ENCODE measurements at regions not wholly inside any gene's neighbourhood (a gene's known extent, or its start where the extent isn't known, plus 50 kb on each side); places are given as distances from the start of the nearest gene placed in this dataset.

DNA sequence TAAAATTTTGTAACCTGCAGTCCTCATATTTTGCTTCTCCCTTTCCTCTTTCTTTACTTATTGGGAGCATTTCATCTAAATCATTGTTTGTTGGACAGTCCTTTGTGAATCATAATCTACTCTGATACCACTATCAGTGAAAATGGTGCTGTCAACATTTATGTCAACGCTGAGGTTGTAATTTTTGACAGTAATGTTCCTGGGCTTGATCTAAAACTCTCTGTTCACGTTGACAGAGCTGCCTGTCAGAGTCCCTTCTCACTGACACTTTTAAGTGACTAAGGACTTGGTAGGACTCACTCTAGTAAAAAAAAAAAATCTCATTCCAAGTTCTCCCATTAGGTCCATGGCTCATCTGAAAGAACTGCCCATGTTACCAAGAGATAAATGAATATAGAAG is 1640.8 kb upstream of the PIK3C3 start:
- Histone ChIP-seq H3K4me2 (ENCODE audit: insufficient read depth, low read length, poor library complexity, severe bottlenecking) (no peak overlapping the region), H3K27ac (replicated peaks; ENCODE audit: low read length) (no peak overlapping the region), H3K36me3 (replicated peaks in 1 of 2; ENCODE audit: control insufficient read depth in 2 of 2, insufficient read depth in 2 of 2, low read length in 2 of 2) (no peaks in the 10 kb centered on the region), H3K4ac (ENCODE audit: low read length) (no peak overlapping the region), H4K8ac (ENCODE audit: low read depth, low read length) (no peak overlapping the region), H2BK120ac (ENCODE audit: low read depth, low read length) (no peak overlapping the region), H3K9me3 (replicated peaks in 1 of 2; ENCODE audit: control insufficient read depth in 2 of 2, insufficient read depth in 1 of 2, low read depth in 1 of 2, low read length in 2 of 2) (no peaks in the 10 kb centered on the region), H3K9ac (ENCODE audit: low read depth, low read length, poor library complexity) (no peak overlapping the region), H2AFZ (ENCODE audit: low read length) (no peak overlapping the region), H2BK12ac (ENCODE audit: low read length) (no peak overlapping the region), H2AK5ac (ENCODE audit: low read depth, low read length) (no peak overlapping the region), H2BK5ac (ENCODE audit: low read length) (no peak overlapping the region), H4K91ac (ENCODE audit: low read depth, low read length, poor library complexity) (no peak overlapping the region), H3K18ac (ENCODE audit: low read length) (no peak overlapping the region), H3K79me1 (ENCODE audit: low read depth, low read length) (no peaks in the 10 kb centered on the region), H2BK15ac (ENCODE audit: low read length) (no peak overlapping the region), H3K23ac (ENCODE audit: low read depth, low read length, poor library complexity) (no peak overlapping the region), H3K14ac (ENCODE audit: low read length) (no peak overlapping the region), H3K4me3 (ENCODE audit: low read length in 2 of 2) (no peak overlapping the region), H3K27me3 (ENCODE audit: control insufficient read depth in 3 of 3, insufficient read depth in 3 of 3, low read depth in 1 of 3, low read length in 3 of 3) (no peaks in the 10 kb centered on the region), H3K4me1 (ENCODE audit: control insufficient read depth in 2 of 2, insufficient read depth in 1 of 2, low read depth in 1 of 2, low read length in 2 of 2) (no peaks in the 10 kb centered on the region)
- no peak for DNase-seq (ENCODE audit: low spot score)
- WGBS, 2 donors (ENCODE audit: extremely low coverage in 2 of 2, insufficient read length in 2 of 2, insufficient replicate concordance in 1 of 2) = no CpG with 5 or more reads among the region's 2 CpGs

- H4K91ac ChIP-seq (ENCODE audit: low read depth, low read length, poor library complexity) = no peak overlapping the region
- no peaks in the 10 kb centered on the region for H3K36me3 ChIP-seq (replicated peaks in 1 of 2; ENCODE audit: control insufficient read depth in 2 of 2, insufficient read depth in 2 of 2, low read length in 2 of 2)
- DNase-seq (ENCODE audit: low spot score) = no peak
- no peak overlapping the region for H4K8ac ChIP-seq (ENCODE audit: low read depth, low read length)
- no peak overlapping the region for H2AK5ac ChIP-seq (ENCODE audit: low read depth, low read length)
- H2BK12ac ChIP-seq (ENCODE audit: low read length) = no peak overlapping the region
- H3K9me3 ChIP-seq (replicated peaks in 1 of 2; ENCODE audit: control insufficient read depth in 2 of 2, insufficient read depth in 1 of 2, low read depth in 1 of 2, low read length in 2 of 2) = no peaks in the 10 kb centered on the region
- H2AFZ ChIP-seq (ENCODE audit: low read length) = no peak overlapping the region
- no peak overlapping the region for H3K18ac ChIP-seq (ENCODE audit: low read length)
- 100% methylated on average over 1 of the region's 11 CpGs; no CpG with 5 or more reads in 1 of the 2 donors for WGBS, 2 donors (ENCODE audit: extremely low coverage in 2 of 2, insufficient read length in 2 of 2, insufficient replicate concordance in 1 of 2)
- no peak overlapping the region for H3K9ac ChIP-seq (ENCODE audit: low read depth, low read length, poor library complexity)
- no peaks in the 10 kb centered on the region for H3K4me1 ChIP-seq (ENCODE audit: control insufficient read depth in 2 of 2, insufficient read depth in 1 of 2, low read depth in 1 of 2, low read length in 2 of 2)
- no peaks in the 10 kb centered on the region for H3K79me1 ChIP-seq (ENCODE audit: low read depth, low read length)
- H2BK120ac ChIP-seq (ENCODE audit: low read depth, low read length) = no peak overlapping the region
- no peak overlapping the region for H3K27ac ChIP-seq (replicated peaks; ENCODE audit: low read length)
- no peak overlapping the region for H3K4me3 ChIP-seq (ENCODE audit: low read length in 2 of 2)
- no peaks in the 10 kb centered on the region for H3K27me3 ChIP-seq (ENCODE audit: control insufficient read depth in 3 of 3, insufficient read depth in 3 of 3, low read depth in 1 of 3, low read length in 3 of 3)
- H2BK15ac ChIP-seq (ENCODE audit: low read length) = no peak overlapping the region
- H3K4ac ChIP-seq (ENCODE audit: low read length) = no peak overlapping the region
- no peak overlapping the region for H3K23ac ChIP-seq (ENCODE audit: low read depth, low read length, poor library complexity)
- no peak overlapping the region for H3K14ac ChIP-seq (ENCODE audit: low read length)
- no peak overlapping the region for H3K4me2 ChIP-seq (ENCODE audit: insufficient read depth, low read length, poor library complexity, severe bottlenecking)
- H2BK5ac ChIP-seq (ENCODE audit: low read length) = no peak overlapping the region
Observed at GRCh38 chr18:40313030-40313642, 1641.9 kb upstream of the PIK3C3 start.

GRCh38 chr18:40307627-40308026 is 1647.4 kb upstream of the PIK3C3 start:
- Histone ChIP-seq H3K9me3 (replicated peaks in 1 of 2; ENCODE audit: control insufficient read depth in 2 of 2, insufficient read depth in 1 of 2, low read depth in 1 of 2, low read length in 2 of 2) (peaks cover 0 to 4% of the 10 kb centered on the region in 2 donors), H3K79me1 (ENCODE audit: low read depth, low read length) (no peaks in the 10 kb centered on the region), H3K4me3 (ENCODE audit: low read length in 2 of 2) (no peak overlapping the region), H3K4ac (ENCODE audit: low read length) (no peak overlapping the region), H3K4me2 (ENCODE audit: insufficient read depth, low read length, poor library complexity, severe bottlenecking) (no peak overlapping the region), H2AFZ (ENCODE audit: low read length) (no peak overlapping the region), H2BK15ac (ENCODE audit: low read length) (no peak overlapping the region), H2AK5ac (ENCODE audit: low read depth, low read length) (no peak overlapping the region), H3K9ac (ENCODE audit: low read depth, low read length, poor library complexity) (no peak overlapping the region), H3K27me3 (ENCODE audit: control insufficient read depth in 3 of 3, insufficient read depth in 3 of 3, low read depth in 1 of 3, low read length in 3 of 3) (no peaks in the 10 kb centered on the region), H4K8ac (ENCODE audit: low read depth, low read length) (no peak overlapping the region), H4K91ac (ENCODE audit: low read depth, low read length, poor library complexity) (no peak overlapping the region), H2BK120ac (ENCODE audit: low read depth, low read length) (no peak overlapping the region), H2BK12ac (ENCODE audit: low read length) (no peak overlapping the region), H3K23ac (ENCODE audit: low read depth, low read length, poor library complexity) (no peak overlapping the region), H3K18ac (ENCODE audit: low read length) (no peak overlapping the region), H3K27ac (replicated peaks; ENCODE audit: low read length) (no peak overlapping the region), H3K36me3 (replicated peaks in 1 of 2; ENCODE audit: control insufficient read depth in 2 of 2, insufficient read depth in 2 of 2, low read length in 2 of 2) (no peaks in the 10 kb centered on the region), H3K14ac (ENCODE audit: low read length) (no peak overlapping the region), H3K4me1 (ENCODE audit: control insufficient read depth in 2 of 2, insufficient read depth in 1 of 2, low read depth in 1 of 2, low read length in 2 of 2) (no peaks in the 10 kb centered on the region), H2BK5ac (ENCODE audit: low read length) (no peak overlapping the region)
- no CpG with 5 or more reads among the region's 3 CpGs for WGBS, 2 donors (ENCODE audit: extremely low coverage in 2 of 2, insufficient read length in 2 of 2, insufficient replicate concordance in 1 of 2)
- DNase-seq (ENCODE audit: low spot score) = no peak

DNA sequence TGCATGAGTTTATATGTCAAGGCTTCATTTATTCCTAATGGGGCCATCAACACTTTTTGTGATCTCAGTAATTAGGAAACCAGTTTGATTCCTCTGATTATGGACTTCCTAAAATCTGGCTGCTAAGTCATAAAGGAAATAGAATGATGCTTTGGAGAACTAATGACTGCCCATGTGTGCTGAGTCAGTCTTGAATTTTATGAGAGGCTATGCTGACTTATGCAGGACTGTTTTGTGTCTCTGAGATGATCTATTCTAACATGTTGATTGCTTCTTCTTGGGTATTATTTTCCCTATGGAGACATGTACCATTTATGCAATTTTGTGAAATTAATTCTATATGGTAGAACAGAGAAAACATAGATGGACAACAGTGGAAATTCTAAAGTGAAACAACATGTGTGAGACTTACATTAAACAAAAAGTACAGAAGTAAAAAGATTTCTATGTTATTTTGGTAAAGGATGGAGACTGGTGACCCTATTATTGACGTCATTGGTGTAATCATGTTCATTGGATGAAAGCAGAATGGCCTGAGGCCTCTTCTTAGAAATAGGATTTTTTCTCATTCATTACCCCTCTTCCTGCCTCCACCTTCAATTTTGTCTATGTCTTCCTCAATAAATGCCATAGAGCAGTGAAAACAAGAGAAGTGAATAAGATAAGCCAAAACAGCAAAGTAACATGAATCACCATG is 1658.2 kb upstream of the PIK3C3 start:
- Histone ChIP-seq H3K4me2 (ENCODE audit: insufficient read depth, low read length, poor library complexity, severe bottlenecking) (no peak overlapping the region), H3K9me3 (replicated peaks in 1 of 2; ENCODE audit: control insufficient read depth in 2 of 2, insufficient read depth in 1 of 2, low read depth in 1 of 2, low read length in 2 of 2) (no peaks in the 10 kb centered on the region), H2AFZ (ENCODE audit: low read length) (no peak overlapping the region), H3K27me3 (ENCODE audit: control insufficient read depth in 3 of 3, insufficient read depth in 3 of 3, low read depth in 1 of 3, low read length in 3 of 3) (no peaks in the 10 kb centered on the region), H3K4me3 (ENCODE audit: low read length in 2 of 2) (no peak overlapping the region), H3K27ac (replicated peaks; ENCODE audit: low read length) (no peak overlapping the region), H2AK5ac (ENCODE audit: low read depth, low read length) (no peak overlapping the region), H2BK120ac (ENCODE audit: low read depth, low read length) (no peak overlapping the region), H3K14ac (ENCODE audit: low read length) (no peak overlapping the region), H3K18ac (ENCODE audit: low read length) (no peak overlapping the region), H2BK5ac (ENCODE audit: low read length) (no peak overlapping the region), H4K8ac (ENCODE audit: low read depth, low read length) (no peak overlapping the region), H2BK12ac (ENCODE audit: low read length) (no peak overlapping the region), H2BK15ac (ENCODE audit: low read length) (no peak overlapping the region), H3K79me1 (ENCODE audit: low read depth, low read length) (no peaks in the 10 kb centered on the region), H3K4me1 (ENCODE audit: control insufficient read depth in 2 of 2, insufficient read depth in 1 of 2, low read depth in 1 of 2, low read length in 2 of 2) (no peaks in the 10 kb centered on the region), H3K23ac (ENCODE audit: low read depth, low read length, poor library complexity) (no peak overlapping the region), H3K36me3 (replicated peaks in 1 of 2; ENCODE audit: control insufficient read depth in 2 of 2, insufficient read depth in 2 of 2, low read length in 2 of 2) (no peaks in the 10 kb centered on the region), H4K91ac (ENCODE audit: low read depth, low read length, poor library complexity) (no peak overlapping the region), H3K9ac (ENCODE audit: low read depth, low read length, poor library complexity) (no peak overlapping the region), H3K4ac (ENCODE audit: low read length) (no peak overlapping the region)
- DNase-seq (ENCODE audit: low spot score) = no peak
- no CpG with 5 or more reads among the region's 1 CpG for WGBS, 2 donors (ENCODE audit: extremely low coverage in 2 of 2, insufficient read length in 2 of 2, insufficient replicate concordance in 1 of 2)

Data from neuronal stem cell (in vitro differentiated cells).